Mammary epithelial cell (primary cell): ENCODE measurements at regions not wholly inside any gene's neighbourhood (a gene's known extent, or its start where the extent isn't known, plus 50 kb on each side); places are given as distances from the start of the nearest gene placed in this dataset.

ENCODE experiments used
- CTCF ChIP-seq, 2 donors: IDR thresholded peaks in 1 of 2; conservative IDR thresholded peaks in 1 of 2; 2 replicates each; pipeline ENCODE4 v1.5.1; 2011 to 2012; ENCODE audit warnings: inconsistent platforms in 2 of 2, low read length in 2 of 2, mild to moderate bottlenecking in 2 of 2, control low read depth in 1 of 2, low read depth in 1 of 2; ENCODE audit not compliant: insufficient read depth in 1 of 2; ENCODE audit errors: extremely low read depth in 1 of 2
- EZH2 ChIP-seq: IDR thresholded peaks from 2 replicates; pipeline ENCODE4 v1.6.1; 2012; ENCODE audit warnings: low read length, inconsistent platforms, borderline replicate concordance

- TF ChIP-seq EZH2 (no peak), CTCF (conservative IDR thresholded peaks at IDR 0.05 in 1 of 2, IDR thresholded peaks at IDR 0.05 in 1 of 2; ENCODE audit: extremely low read depth in 1 of 2, insufficient read depth in 1 of 2, low read depth in 1 of 2, low read length in 2 of 2) (no peak)
Observed at GRCh38 chr5:84791730-84792129, 407.1 kb upstream of the EDIL3 start.
